H1 (cell line): ENCODE measurements at regions not wholly inside any gene's neighbourhood (a gene's known extent, or its start where the extent isn't known, plus 50 kb on each side); places are given as distances from the start of the nearest gene placed in this dataset.

Source experiments
- CTCF ChIA-PET: fragments of 300-600 bp; sonication (Branson Sonifier 250); formaldehyde crosslinking; loops from one replicate; lab custom pipeline; 2021; ENCODE audit not compliant: partially characterized antibody; lab: Charles Lee
- POLR2A ChIA-PET: fragments of 300-600 bp; sonication (Branson Sonifier 250); formaldehyde crosslinking; loops from one replicate; lab custom pipeline; 2021; ENCODE audit warnings: inconsistent platforms; ENCODE audit not compliant: partially characterized antibody; lab: Charles Lee
- DNase-seq, 2 experiments: peaks; one replicate each; pipeline versions ENCODE4 v3.0.0 to v3.0.0-alpha.2; 2010 to 2022; ENCODE audit warnings: low spot score in 2 of 2, low read depth in 1 of 2, mixed read lengths in 1 of 2
- FAIRE-seq: peaks from 2 replicates; lab custom pipeline; 2011; peaks lifted over from hg19 to GRCh38; lab: Jason Lieb, UNC
- H2AFZ ChIP-seq: 2 replicates; pipeline ENCODE4 v1.8.1; 2012; ENCODE audit warnings: low read length, inconsistent platforms
- H2AK5ac ChIP-seq: 2 replicates; pipeline ENCODE4 v1.6.1; 2013; ENCODE audit warnings: low read depth, low read length
- H2BK120ac ChIP-seq: replicated peaks from 2 replicates; pipeline ENCODE3; 2013; ENCODE audit warnings: low read depth, low read length, inconsistent platforms
- H2BK12ac ChIP-seq: 2 replicates; pipeline ENCODE4 v1.6.1; 2013; ENCODE audit warnings: low read depth, low read length
- H2BK15ac ChIP-seq: 2 replicates; pipeline ENCODE4 v1.6.1; 2013; ENCODE audit warnings: low read length
- H2BK20ac ChIP-seq: 2 replicates; pipeline ENCODE4 v1.6.1; 2013; ENCODE audit warnings: low read length
- H2BK5ac ChIP-seq: 2 replicates; pipeline ENCODE4 v1.6.1; 2013; ENCODE audit warnings: low read depth, low read length
- H3K14ac ChIP-seq: 2 replicates; pipeline ENCODE4 v1.6.1; 2013; ENCODE audit warnings: inconsistent platforms; ENCODE audit not compliant: insufficient read length
- H3K18ac ChIP-seq: 2 replicates; pipeline ENCODE4 v1.6.1; 2013; ENCODE audit warnings: low read length; ENCODE audit errors: extremely low read depth
- H3K23ac ChIP-seq: 2 replicates; pipeline ENCODE4 v1.6.1; 2013; ENCODE audit warnings: inconsistent platforms; ENCODE audit not compliant: insufficient read length
- H3K23me2 ChIP-seq: 2 replicates; pipeline ENCODE4 v1.6.1; 2013; ENCODE audit warnings: low read depth, low read length
- H3K27ac ChIP-seq: 2 replicates; pipeline ENCODE4 v1.6.1; 2011; ENCODE audit warnings: low read depth, low read length, inconsistent platforms
- H3K27me3 ChIP-seq, 4 experiments: replicated peaks in 1 of 4; 1 replicate in 1 of 4; 2 replicates in 3 of 4; pipeline versions ENCODE4 v1.6.1 to v1.8.1; 2011 to 2013; ENCODE audit warnings: low read length in 3 of 4, mild to moderate bottlenecking in 3 of 4, inconsistent platforms in 2 of 4, mixed read lengths in 2 of 4, moderate library complexity in 1 of 4; ENCODE audit not compliant: control insufficient read depth in 3 of 4, insufficient read depth in 3 of 4; ENCODE audit errors: extremely low read depth in 1 of 4
- H3K36me3 ChIP-seq, 4 experiments: 2 replicates each; pipeline versions ENCODE4 v1.6.1 to v1.8.1; 2011 to 2013; ENCODE audit warnings: mild to moderate bottlenecking in 4 of 4, low read length in 3 of 4, moderate library complexity in 2 of 4, control low read depth in 1 of 4, inconsistent platforms in 1 of 4; ENCODE audit not compliant: insufficient read depth in 4 of 4, control insufficient read depth in 2 of 4
- H3K4ac ChIP-seq: replicated peaks from 2 replicates; pipeline ENCODE3; 2013; ENCODE audit warnings: low read length, low read depth, mixed read lengths, inconsistent platforms; ENCODE audit not compliant: insufficient read length
- H3K4me1 ChIP-seq, 4 experiments: replicated peaks in 1 of 4; 1 replicate in 1 of 4; 2 replicates in 3 of 4; pipeline versions ENCODE4 v1.6.1 to v1.8.1; 2011 to 2013; ENCODE audit warnings: low read length in 3 of 4, inconsistent platforms in 2 of 4, mixed read lengths in 1 of 4; ENCODE audit not compliant: insufficient read depth in 4 of 4, control insufficient read depth in 3 of 4
- H3K4me2 ChIP-seq, 2 experiments: 2 replicates each; pipeline versions ENCODE4 v1.6.1 to v1.8.1; 2011 to 2013; ENCODE audit warnings: low read depth in 2 of 2, low read length in 2 of 2, control low read depth in 1 of 2, inconsistent platforms in 1 of 2, mild to moderate bottlenecking in 1 of 2; ENCODE audit not compliant: insufficient read depth in 1 of 2
- H3K4me3 ChIP-seq, 4 experiments: fragments of 200-600, 300-600 bp in 1 of 4; sonication (generic), shearing (Covaris generic), sonication (Bioruptor Twin) in 1 of 4; 2 replicates each; pipeline versions ENCODE4 v1.5.1 to v1.8.1; 2011 to 2016; ENCODE audit warnings: low read length in 4 of 4, low read depth in 3 of 4, control low read depth in 2 of 4, inconsistent platforms in 2 of 4, mild to moderate bottlenecking in 2 of 4, mixed read lengths in 1 of 4, moderate library complexity in 1 of 4; ENCODE audit not compliant: insufficient read depth in 2 of 4; ENCODE audit errors: extremely low read depth in 1 of 4
- H3K56ac ChIP-seq: replicated peaks from 2 replicates; pipeline ENCODE3; 2013; ENCODE audit warnings: low read depth, mild to moderate bottlenecking, mixed read lengths, low read length, inconsistent platforms; ENCODE audit not compliant: insufficient read length
- H3K79me1 ChIP-seq: 2 replicates; pipeline ENCODE4 v1.6.1; 2013; ENCODE audit warnings: low read depth, low read length, control low read depth
- H3K79me2 ChIP-seq, 2 experiments: 2 replicates each; pipeline versions ENCODE4 v1.6.1 to v1.8.1; 2012 to 2013; ENCODE audit warnings: low read length in 2 of 2, mild to moderate bottlenecking in 2 of 2, inconsistent platforms in 1 of 2; ENCODE audit not compliant: insufficient read depth in 2 of 2, control insufficient read depth in 1 of 2
- H3K9ac ChIP-seq, 4 experiments: replicated peaks in 1 of 4; 1 replicate in 1 of 4; 2 replicates in 3 of 4; pipeline versions ENCODE4 v1.6.1 to v1.8.1; 2011 to 2013; ENCODE audit warnings: low read depth in 3 of 4, low read length in 3 of 4, control low read depth in 2 of 4, mild to moderate bottlenecking in 2 of 4, moderate library complexity in 2 of 4, inconsistent platforms in 1 of 4; ENCODE audit errors: extremely low read depth in 1 of 4
- H3K9me3 ChIP-seq, 2 experiments: 2 replicates each; pipeline versions ENCODE4 v1.6.1 to v1.8.1; 2012 to 2013; ENCODE audit warnings: mild to moderate bottlenecking in 2 of 2, moderate library complexity in 2 of 2, control low read depth in 1 of 2, inconsistent platforms in 1 of 2, low read depth in 1 of 2, low read length in 1 of 2, mixed read lengths in 1 of 2; ENCODE audit not compliant: insufficient read depth in 2 of 2
- H4K20me1 ChIP-seq, 2 experiments: replicated peaks in 1 of 2; 2 replicates each; pipeline versions ENCODE3 to v1.8.1; 2011 to 2013; ENCODE audit warnings: inconsistent platforms in 2 of 2, low read length in 2 of 2, mild to moderate bottlenecking in 1 of 2; ENCODE audit not compliant: insufficient read depth in 2 of 2, control insufficient read depth in 1 of 2
- H4K5ac ChIP-seq: 2 replicates; pipeline ENCODE4 v1.6.1; 2013; ENCODE audit warnings: low read length, low read depth, mixed read lengths, inconsistent platforms; ENCODE audit not compliant: insufficient read length
- H4K8ac ChIP-seq: 2 replicates; pipeline ENCODE4 v1.8.0; 2013; ENCODE audit warnings: mild to moderate bottlenecking, moderate library complexity, low read length, inconsistent platforms; ENCODE audit not compliant: insufficient read depth; ENCODE audit errors: extremely low read depth
- H4K91ac ChIP-seq: replicated peaks from 2 replicates; pipeline ENCODE3; 2013; ENCODE audit warnings: low read length, mixed read lengths, inconsistent platforms; ENCODE audit not compliant: insufficient read length
- KDM1A ChIP-seq: fragments of 200-600, 300-600 bp; sonication (generic); IDR thresholded peaks from 2 replicates; pipeline ENCODE4 v1.7.1; 2016; ENCODE audit warnings: mild to moderate bottlenecking, low read length, borderline replicate concordance
- RAD21 ChIP-seq, 2 experiments: IDR thresholded peaks in 1 of 2; conservative IDR thresholded peaks in 1 of 2; 2 replicates each; pipeline ENCODE4 v1.6.1; 2011; ENCODE audit warnings: low read depth in 2 of 2, low read length in 2 of 2, improper control_type of control experiment in 1 of 2, inconsistent platforms in 1 of 2, mild to moderate bottlenecking in 1 of 2, moderate library complexity in 1 of 2

DNA sequence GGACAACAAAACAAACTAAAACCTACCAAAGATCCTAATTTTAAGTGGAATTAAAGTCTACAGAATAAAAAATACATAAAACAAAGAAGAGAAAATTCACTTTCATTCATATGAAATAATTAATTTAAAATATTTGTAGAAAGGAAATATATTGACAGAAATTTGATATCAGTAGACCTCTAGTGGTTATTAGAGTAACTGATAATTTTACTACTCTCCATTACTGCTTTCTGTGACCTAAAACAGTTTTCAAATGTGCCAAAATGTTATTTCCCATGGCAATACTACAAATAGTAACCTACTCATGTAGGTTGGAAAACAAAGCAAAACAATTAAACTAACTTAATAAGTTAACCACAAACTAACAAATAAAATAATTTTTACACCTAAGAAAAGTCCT is 147.1 kb downstream of the NOL4 start:
- Histone ChIP-seq H2BK5ac (no peak overlapping the region), H3K9ac (no peak overlapping the region), H3K4ac (no peak overlapping the region), H2BK120ac (no peak overlapping the region), H3K79me2 (no peaks in the 10 kb centered on the region), H3K23ac (no peak overlapping the region), H2BK12ac (no peak overlapping the region), H3K79me1 (no peaks in the 10 kb centered on the region), H3K36me3 (no peaks in the 10 kb centered on the region), H3K18ac (no peak overlapping the region), H4K20me1 (no peaks in the 10 kb centered on the region), H2AK5ac (no peak overlapping the region), H3K23me2 (no peaks in the 10 kb centered on the region), H2AFZ (no peak overlapping the region), H3K14ac (no peak overlapping the region), H2BK15ac (no peak overlapping the region), H3K4me1 (no peaks in the 10 kb centered on the region), H3K27me3 (no peaks in the 10 kb centered on the region), H2BK20ac (no peak overlapping the region), H4K5ac (no peak overlapping the region), H4K8ac (no peak overlapping the region), H3K4me3 (no peak overlapping the region), H3K9me3 (no peaks in the 10 kb centered on the region), H3K56ac (no peak overlapping the region), H3K27ac (no peak overlapping the region), H4K91ac (no peak overlapping the region), H3K4me2 (no peak overlapping the region)
- ChIA-PET POLR2A (no interaction called here), CTCF (interaction anchor here (1.5 kb wide), 1 partner anchor 95 kb away, joined by 4 read pairs; no protein-coding TSS in a partner anchor)
- DNase-seq (no peak), FAIRE-seq (no peak)
- TF ChIP-seq RAD21 (IDR thresholded peaks at IDR 0.05 in 1 of 2, conservative IDR thresholded peaks at IDR 0.05 in 1 of 2; ENCODE audit: low read depth in 2 of 2, low read length in 2 of 2), result 0 out of 4 replicates have a peak, but pooled peaks of 1 of the 2 experiments have one; percentile 2
- no peak for TF ChIP-seq KDM1A
